G401 (cell line): ENCODE measurements at regions not wholly inside any gene's neighbourhood (a gene's known extent, or its start where the extent isn't known, plus 50 kb on each side); places are given as distances from the start of the nearest gene placed in this dataset.
A peak's percentile ranks its signal among the peaks of the same experiment; 100 is the strongest.

Experiments
- DNase-seq: peaks from one replicate; pipeline ENCODE4 v3.0.0-alpha.2; 2015; ENCODE audit warnings: low spot score
- in situ Hi-C: cut with HindIII; loops from 2 replicates; pipeline ENCODE4 v1.10.0; 2016; ENCODE audit warnings: low sequenced_read_pairs, mixed read lengths

- DNase-seq: no peak
- in situ Hi-C loops: no loop called here
Observed at GRCh38 chr5:60403343-60404006, 296.5 kb downstream of the DEPDC1B start.

DNA sequence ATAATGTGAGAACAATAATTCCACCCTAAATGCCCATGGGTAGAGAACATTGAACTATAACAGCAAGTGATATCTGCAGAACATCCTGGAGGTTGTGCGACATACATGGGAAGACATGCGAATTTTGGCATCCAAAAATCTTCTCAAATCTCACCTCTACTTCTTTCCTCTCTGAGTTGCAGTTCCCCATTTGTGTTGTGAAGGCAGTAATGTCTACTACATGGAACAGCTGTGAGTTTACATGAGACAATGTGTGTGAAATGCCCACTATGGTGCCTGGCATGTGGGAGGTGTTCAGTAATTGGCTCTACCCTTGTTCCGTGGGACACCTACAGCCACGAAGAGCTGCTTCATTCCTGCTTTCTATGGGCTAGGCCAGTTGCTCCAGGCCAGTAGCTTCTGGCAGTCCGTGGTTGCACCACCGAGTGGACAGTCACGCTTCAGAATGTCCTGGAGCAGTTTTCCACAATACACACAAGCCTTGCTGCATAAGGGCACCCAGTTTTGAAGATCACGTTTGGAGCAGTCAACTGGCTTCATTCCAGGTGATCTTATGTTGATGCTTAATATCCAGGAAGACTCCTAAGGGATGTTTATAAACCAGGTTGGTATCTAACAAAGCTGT, 297.7 kb downstream of the DEPDC1B start:
- in situ Hi-C loops: no loop called here
- no peak for DNase-seq

- in situ Hi-C loops: no loop called here
- DNase-seq: no peak
Observed at GRCh38 chr5:60401526-60401925, 298.4 kb downstream of the DEPDC1B start.

DNA sequence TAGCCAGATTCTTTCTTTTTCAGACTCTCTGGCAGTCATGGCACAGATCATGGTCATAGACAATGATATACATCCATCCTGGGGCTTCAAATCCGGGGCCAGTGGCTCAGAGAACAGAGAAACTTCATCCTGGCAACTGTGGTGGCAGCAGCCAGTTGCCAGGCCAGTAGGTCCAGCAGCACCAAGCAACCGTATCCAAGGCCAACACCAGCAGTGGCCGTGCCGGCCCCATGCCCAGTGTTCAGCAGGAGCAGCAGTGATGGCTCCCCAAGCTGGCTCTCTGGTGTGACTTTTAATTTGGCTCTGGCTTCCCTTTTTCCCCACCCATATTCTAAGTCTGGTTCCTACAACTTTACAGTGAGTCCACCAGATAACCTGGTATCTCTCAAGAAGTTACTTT, 300.5 kb downstream of the DEPDC1B start:
- DNase-seq: peak; percentile 6
- in situ Hi-C loops: no loop called here

- in situ Hi-C loops: no loop called here
- no peak for DNase-seq
Observed at GRCh38 chr5:60395712-60396329, 304.1 kb downstream of the DEPDC1B start.

GRCh38 chr5:60387051-60387440, 312.9 kb downstream of the DEPDC1B start:
- no peak for DNase-seq
- in situ Hi-C loops: no loop called here

GRCh38 chr5:60386436-60387050, 313.4 kb downstream of the DEPDC1B start:
- no peak for DNase-seq
- in situ Hi-C loops: no loop called here

GRCh38 chr5:60382716-60383115, 317.2 kb downstream of the DEPDC1B start:
- peak; percentile 40 for DNase-seq
- in situ Hi-C loops: no loop called here

GRCh38 chr5:60379907-60380306, 320.1 kb downstream of the DEPDC1B start:
- DNase-seq: no peak
- in situ Hi-C loops: no loop called here

- in situ Hi-C loops: no loop called here
- no peak for DNase-seq
Observed at GRCh38 chr5:60377826-60378225, 322.1 kb downstream of the DEPDC1B start.

DNA sequence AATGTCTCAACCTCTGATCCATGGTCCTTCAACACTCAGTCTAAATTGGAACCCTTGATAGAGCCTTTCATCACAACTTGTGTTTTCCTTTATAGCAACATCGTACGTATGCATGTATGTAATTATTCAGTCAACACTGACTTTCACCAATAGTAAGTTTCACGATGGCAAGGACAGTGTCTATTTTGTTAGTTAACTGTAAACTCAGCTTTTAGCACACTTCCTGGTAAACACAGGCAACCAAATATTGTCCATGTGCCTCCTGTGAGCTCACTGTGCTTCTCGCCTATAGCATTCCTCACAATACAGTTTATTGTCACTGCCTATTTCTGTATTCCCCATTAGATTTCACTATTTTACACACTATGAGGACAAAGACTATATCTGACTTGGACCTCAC, 323.1 kb downstream of the DEPDC1B start:
- no peak for DNase-seq
- in situ Hi-C loops: no loop called here

GRCh38 chr5:60374409-60374808, 325.6 kb downstream of the DEPDC1B start:
- no peak for DNase-seq
- in situ Hi-C loops: no loop called here

DNA sequence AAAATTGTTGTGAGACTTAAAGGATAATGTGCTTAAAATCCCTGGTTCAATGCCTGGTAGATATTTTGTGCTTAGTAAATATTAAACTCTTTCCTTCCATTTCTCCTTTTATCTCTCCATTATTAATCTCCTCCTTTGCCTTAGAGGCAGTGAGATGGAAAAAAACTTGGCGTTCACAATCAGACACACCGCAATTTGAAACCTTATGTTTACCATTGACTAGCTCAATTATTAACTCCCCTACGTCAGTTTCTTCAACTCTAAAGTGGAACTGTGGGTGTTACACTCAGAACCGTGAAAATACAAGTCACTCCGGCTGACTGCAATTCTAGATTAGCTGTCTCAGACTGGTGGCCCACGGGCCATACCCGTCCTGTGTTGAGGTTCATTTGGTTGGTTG, 327.2 kb downstream of the DEPDC1B start:
- in situ Hi-C loops: no loop called here
- DNase-seq: no peak

DNA sequence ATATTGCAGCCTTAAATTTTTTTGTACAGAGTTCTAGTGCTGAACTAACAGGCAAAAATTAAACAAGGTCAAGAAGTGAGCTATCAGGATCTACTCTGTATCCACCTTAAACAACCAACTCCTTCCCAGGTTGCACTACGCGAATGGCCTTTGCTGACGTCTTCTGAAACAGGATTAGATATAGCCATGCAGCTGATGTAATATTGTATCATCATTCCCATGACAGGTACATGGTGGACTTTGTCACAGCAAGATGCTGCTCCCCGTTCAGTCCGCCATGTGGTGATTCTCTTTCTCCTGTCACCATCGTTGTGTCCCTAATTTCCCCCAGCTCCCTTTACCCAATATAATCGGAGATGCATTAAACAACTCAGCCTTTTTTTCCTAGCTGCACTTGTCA, 328.9 kb downstream of the DEPDC1B start:
- in situ Hi-C loops: no loop called here
- DNase-seq: no peak

DNA sequence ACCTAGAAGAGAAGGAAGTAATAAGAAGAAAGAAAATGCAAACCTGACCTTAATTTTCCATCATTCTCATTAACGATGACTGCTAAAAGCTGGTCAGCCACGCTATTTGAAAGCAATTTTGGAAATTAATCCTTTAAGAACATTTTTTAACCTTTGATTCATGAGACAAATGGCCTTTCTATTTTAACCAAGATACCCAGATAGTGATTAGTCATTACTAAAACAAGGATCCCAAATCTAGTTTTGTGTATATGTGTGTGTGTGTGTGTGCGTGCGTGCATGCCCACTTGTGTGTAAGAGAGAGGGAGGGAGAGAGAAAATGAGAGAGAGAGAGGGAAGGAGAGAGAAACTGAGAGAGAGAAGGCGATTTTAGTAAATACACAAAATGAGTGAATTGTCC, 329.5 kb downstream of the DEPDC1B start:
- DNase-seq: no peak
- in situ Hi-C loops: no loop called here

DNA sequence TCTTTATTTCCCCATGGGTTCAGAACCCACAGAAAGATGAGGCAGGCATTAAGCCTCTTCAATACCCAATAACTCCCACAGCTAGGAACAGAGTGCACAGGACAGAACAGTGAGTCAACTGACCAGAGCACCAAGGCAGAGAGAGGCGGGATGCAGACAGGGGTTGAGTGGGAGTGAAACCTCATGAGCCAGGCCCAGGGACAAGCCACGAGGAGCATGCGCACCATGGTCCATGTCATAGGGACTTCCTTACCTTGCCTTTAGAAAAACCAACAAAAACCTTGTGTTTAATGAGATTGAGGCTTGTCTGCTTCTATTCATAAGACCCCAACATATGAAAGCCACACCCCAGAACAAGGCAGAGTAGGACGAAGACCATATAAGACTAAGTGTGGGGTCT, 330.6 kb downstream of the DEPDC1B start:
- DNase-seq: no peak
- in situ Hi-C loops: no loop called here

GRCh38 chr5:60368100-60368499, 331.9 kb downstream of the DEPDC1B start:
- DNase-seq: no peak
- in situ Hi-C loops: no loop called here

GRCh38 chr5:60366489-60366888, 333.5 kb downstream of the DEPDC1B start:
- in situ Hi-C loops: no loop called here
- DNase-seq: peak; percentile 9

DNA sequence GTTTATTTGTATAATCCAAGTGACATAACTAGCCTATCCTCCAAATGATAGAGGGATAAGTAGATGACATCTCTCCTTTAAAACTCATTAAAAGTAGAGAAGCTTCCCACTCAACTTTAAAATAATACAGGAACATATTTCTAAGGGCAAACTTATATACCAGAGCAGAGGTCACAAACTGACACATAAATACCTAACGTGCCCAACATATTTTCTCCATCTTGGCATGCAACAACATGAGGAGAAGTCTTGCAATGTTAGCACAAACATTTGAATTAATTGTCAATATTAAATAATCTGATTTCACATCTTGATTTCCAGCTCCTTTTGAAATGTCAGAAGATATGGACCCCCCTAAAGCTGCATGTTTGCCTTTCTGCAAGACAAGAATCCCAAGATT, 335.0 kb downstream of the DEPDC1B start:
- no peak for DNase-seq
- in situ Hi-C loops: no loop called here

DNA sequence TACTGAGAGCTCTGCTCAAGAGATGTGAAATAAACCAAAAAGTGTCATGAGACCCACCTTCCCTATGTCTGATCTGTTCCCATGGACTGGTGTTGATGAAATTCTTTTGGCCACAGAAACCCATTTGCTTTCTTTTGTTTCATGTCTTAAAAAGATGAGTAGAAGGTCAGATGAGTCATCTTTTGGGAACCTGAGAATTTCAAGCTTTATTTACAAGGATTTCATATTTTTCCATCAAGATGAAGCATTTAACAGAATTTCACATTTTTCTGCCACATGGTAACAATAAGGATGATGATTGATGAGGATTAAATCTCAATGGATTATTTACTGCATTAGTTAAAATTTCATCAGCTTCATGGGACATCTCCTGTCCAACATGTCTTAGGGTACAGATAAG, 337.8 kb downstream of the DEPDC1B start:
- in situ Hi-C loops: no loop called here
- DNase-seq: no peak
